GM18870 (cell line): ENCODE measurements at regions not wholly inside any gene's neighbourhood (a gene's known extent, or its start where the extent isn't known, plus 50 kb on each side); places are given as distances from the start of the nearest gene placed in this dataset.

Experiments
- ATAC-seq: cut with Tn5 transposase; IDR thresholded peaks from one replicate; pipeline ENCODE4 v1.9.1; 2021; ENCODE audit warnings: moderate library complexity; ENCODE audit not compliant: unreplicated experiment

- no peak for ATAC-seq
Measured at GRCh38 chr9:16223074-16223871, 647.2 kb downstream of the BNC2 start.

GRCh38 chr9:16230731-16231130 lies 639.7 kb downstream of the BNC2 start:
- ATAC-seq = no peak

GRCh38 chr9:16236311-16236710 lies 634.2 kb downstream of the BNC2 start:
- no peak for ATAC-seq

- ATAC-seq = no peak
Measured at GRCh38 chr9:16236882-16237281, 633.6 kb downstream of the BNC2 start.

- ATAC-seq = no peak
Measured at GRCh38 chr9:16238623-16239138, 631.8 kb downstream of the BNC2 start.

GRCh38 chr9:16241231-16241630 lies 629.2 kb downstream of the BNC2 start:
- no peak for ATAC-seq

GRCh38 chr9:16243798-16244197 lies 626.7 kb downstream of the BNC2 start:
- no peak for ATAC-seq

- ATAC-seq = no peak
Measured at GRCh38 chr9:16245756-16246440, 624.6 kb downstream of the BNC2 start.

GRCh38 chr9:16246785-16247184 lies 623.7 kb downstream of the BNC2 start:
- ATAC-seq = no peak

- no peak for ATAC-seq
Measured at GRCh38 chr9:16247188-16247875, 623.1 kb downstream of the BNC2 start.

- ATAC-seq = no peak
Measured at GRCh38 chr9:16248822-16249221, 621.6 kb downstream of the BNC2 start.

GRCh38 chr9:16252616-16253015 lies 617.9 kb downstream of the BNC2 start:
- no peak for ATAC-seq

GRCh38 chr9:16254674-16255073 lies 615.8 kb downstream of the BNC2 start:
- no peak for ATAC-seq

- no peak for ATAC-seq
Measured at GRCh38 chr9:16255217-16255616, 615.3 kb downstream of the BNC2 start.

GRCh38 chr9:16257604-16258003 lies 612.9 kb downstream of the BNC2 start:
- no peak for ATAC-seq

GRCh38 chr9:16258191-16258590 lies 612.3 kb downstream of the BNC2 start:
- no peak for ATAC-seq

- ATAC-seq = no peak
Measured at GRCh38 chr9:16258708-16259107, 611.8 kb downstream of the BNC2 start.

GRCh38 chr9:16262477-16263261 lies 607.8 kb downstream of the BNC2 start:
- ATAC-seq = no peak

GRCh38 chr9:16265688-16266087 lies 604.8 kb downstream of the BNC2 start:
- no peak for ATAC-seq

- no peak for ATAC-seq
Measured at GRCh38 chr9:16266648-16267276, 603.7 kb downstream of the BNC2 start.
